OCI-LY1 (cell line): ENCODE measurements at regions not wholly inside any gene's neighbourhood (a gene's known extent, or its start where the extent isn't known, plus 50 kb on each side); places are given as distances from the start of the nearest gene placed in this dataset.

Experiments used
- H2AFZ ChIP-seq: fragments of 200-600 bp; sonication (generic), shearing (Covaris generic); 2 replicates; pipeline ENCODE4 v1.6.0; 2014; ENCODE audit warnings: antibody characterized with exemption, mild to moderate bottlenecking, low read length
- H3F3A ChIP-seq: fragments of 200-600 bp; sonication (generic), shearing (Covaris generic); 2 replicates; pipeline ENCODE4 v1.6.0; 2014; ENCODE audit warnings: mild to moderate bottlenecking, antibody characterized with exemption, low read length, moderate library complexity; ENCODE audit not compliant: insufficient read depth
- H3K27ac ChIP-seq: fragments of 200-600 bp; sonication (generic); 2 replicates; pipeline ENCODE4 v1.5.1; 2014; ENCODE audit warnings: low read length, mixed run types, mild to moderate bottlenecking, low read depth; ENCODE audit not compliant: poor library complexity, severe bottlenecking
- H3K27me3 ChIP-seq: fragments of 200-600 bp; sonication (generic); 2 replicates; pipeline ENCODE4 v1.6.0; 2014; ENCODE audit warnings: antibody characterized with exemption, mild to moderate bottlenecking, low read length, moderate library complexity; ENCODE audit not compliant: insufficient read depth
- H3K36me3 ChIP-seq: fragments of 200-600 bp; sonication (generic); 2 replicates; pipeline ENCODE4 v1.6.1; 2014; ENCODE audit warnings: mild to moderate bottlenecking, antibody characterized with exemption, low read length, moderate library complexity, mixed read lengths; ENCODE audit not compliant: insufficient read depth
- H3K4me1 ChIP-seq: fragments of 200-600 bp; sonication (generic); 2 replicates; pipeline ENCODE4 v1.5.1; 2014; ENCODE audit warnings: mild to moderate bottlenecking, low read length, moderate library complexity; ENCODE audit not compliant: insufficient read depth, severe bottlenecking
- H3K4me2 ChIP-seq: fragments of 200-600 bp; sonication (generic), shearing (Covaris generic); 2 replicates; pipeline ENCODE4 v1.6.1; 2014; ENCODE audit warnings: low read length
- H3K4me3 ChIP-seq: fragments of 200-600 bp; sonication (generic); 2 replicates; pipeline ENCODE4 v1.5.1; 2014; ENCODE audit warnings: low read length, low read depth, mild to moderate bottlenecking, mixed read lengths; ENCODE audit not compliant: poor library complexity, severe bottlenecking
- H3K79me2 ChIP-seq: fragments of 200-600 bp; shearing (Covaris generic); 2 replicates; pipeline ENCODE4 v1.6.1; 2016; ENCODE audit warnings: mixed run types, low read length, mixed read lengths; ENCODE audit not compliant: insufficient read depth
- H3K9ac ChIP-seq: fragments of 200-600 bp; sonication (generic), shearing (Covaris generic); 2 replicates; pipeline ENCODE4 v1.6.1; 2014; ENCODE audit warnings: mild to moderate bottlenecking, low read length, mixed read lengths
- H3K9me2 ChIP-seq: fragments of 200-600 bp; sonication (generic), shearing (Covaris generic); 2 replicates; pipeline ENCODE4 v1.6.1; 2014; ENCODE audit warnings: low read depth, mild to moderate bottlenecking, low read length, mixed read lengths
- H3K9me3 ChIP-seq: fragments of 200-600 bp; shearing (Covaris generic); 2 replicates; pipeline ENCODE4 v1.6.1; 2014; ENCODE audit warnings: low read length, mixed read lengths
- H4K20me1 ChIP-seq: fragments of 200-600 bp; sonication (generic), shearing (Covaris generic); 2 replicates; pipeline ENCODE4 v1.6.0; 2016; ENCODE audit warnings: mild to moderate bottlenecking, low read length; ENCODE audit not compliant: insufficient read depth
- CTCF ChIP-seq: fragments of 200-600 bp; sonication (generic), shearing (Covaris generic); IDR thresholded peaks from 2 replicates; pipeline ENCODE4 v1.5.1; 2017; ENCODE audit warnings: mild to moderate bottlenecking, antibody characterized with exemption, low read length, moderate library complexity, mixed read lengths
- EZH2 ChIP-seq: fragments of 200-600 bp; sonication (generic), shearing (Covaris generic); IDR thresholded peaks from 2 replicates; pipeline ENCODE4 v1.8.0; 2017; ENCODE audit warnings: borderline replicate concordance, mixed run types, mild to moderate bottlenecking, antibody characterized with exemption, low read length, moderate library complexity, mixed read lengths

- no peak overlapping the region for H2AFZ ChIP-seq
- H3K9me2 ChIP-seq, result no peaks in the 10 kb centered on the region
- H3K36me3 ChIP-seq, result no peaks in the 10 kb centered on the region
- no peaks in the 10 kb centered on the region for H3K27me3 ChIP-seq
- H3K79me2 ChIP-seq, result no peaks in the 10 kb centered on the region
- no peaks in the 10 kb centered on the region for H3F3A ChIP-seq
- TF ChIP-seq EZH2, result no peak
- TF ChIP-seq CTCF, result no peak
- no peak overlapping the region for H3K27ac ChIP-seq
- no peaks in the 10 kb centered on the region for H4K20me1 ChIP-seq
- no peak overlapping the region for H3K4me3 ChIP-seq
- H3K4me1 ChIP-seq, result no peaks in the 10 kb centered on the region
- no peak overlapping the region for H3K4me2 ChIP-seq
- H3K9me3 ChIP-seq, result no peaks in the 10 kb centered on the region
- no peak overlapping the region for H3K9ac ChIP-seq
These were observed 96.4 kb upstream of the FMN2 start for GRCh38 chr1:239995281-239995680.

GRCh38 chr1:239997160-239997514, 94.5 kb upstream of the FMN2 start:
- H3K36me3 ChIP-seq, result no peaks in the 10 kb centered on the region
- H3K9ac ChIP-seq, result no peak overlapping the region
- no peaks in the 10 kb centered on the region for H3K79me2 ChIP-seq
- H2AFZ ChIP-seq, result no peak overlapping the region
- H3K27ac ChIP-seq, result no peak overlapping the region
- H3K27me3 ChIP-seq, result no peaks in the 10 kb centered on the region
- no peaks in the 10 kb centered on the region for H3K4me1 ChIP-seq
- H3K9me2 ChIP-seq, result no peaks in the 10 kb centered on the region
- H4K20me1 ChIP-seq, result no peaks in the 10 kb centered on the region
- no peak for TF ChIP-seq EZH2
- TF ChIP-seq CTCF, result no peak
- no peaks in the 10 kb centered on the region for H3K9me3 ChIP-seq
- H3K4me2 ChIP-seq, result no peak overlapping the region
- H3K4me3 ChIP-seq, result no peak overlapping the region
- no peaks in the 10 kb centered on the region for H3F3A ChIP-seq

- no peaks in the 10 kb centered on the region for H3F3A ChIP-seq
- H3K27me3 ChIP-seq, result no peaks in the 10 kb centered on the region
- TF ChIP-seq CTCF, result no peak
- TF ChIP-seq EZH2, result no peak
- no peaks in the 10 kb centered on the region for H3K36me3 ChIP-seq
- H3K4me2 ChIP-seq, result no peak overlapping the region
- H3K9ac ChIP-seq, result no peak overlapping the region
- H3K9me2 ChIP-seq, result no peaks in the 10 kb centered on the region
- H2AFZ ChIP-seq, result no peak overlapping the region
- H3K79me2 ChIP-seq, result no peaks in the 10 kb centered on the region
- no peaks in the 10 kb centered on the region for H4K20me1 ChIP-seq
- H3K27ac ChIP-seq, result no peak overlapping the region
- no peaks in the 10 kb centered on the region for H3K4me1 ChIP-seq
- H3K9me3 ChIP-seq, result no peaks in the 10 kb centered on the region
- no peak overlapping the region for H3K4me3 ChIP-seq
These were observed 94.0 kb upstream of the FMN2 start for GRCh38 chr1:239997515-239998311.
